ENCODE measurements at regions not wholly inside any gene's neighbourhood (a gene's known extent, or its start where the extent isn't known, plus 50 kb on each side); places are given as distances from the start of the nearest gene placed in this dataset.

GRCh38 chr2:194946826-194947225, 710.2 kb upstream of the SLC39A10 start:
- TF ChIP-seq LARP7 (IDR thresholded peaks at IDR 0.05) (no peak), HSF1 (IDR thresholded peaks at IDR 0.05; ENCODE audit: low read depth, low read length) (no peak), POU2F2 (IDR thresholded peaks at IDR 0.05; ENCODE audit: borderline replicate concordance, low read depth, low read length) (no peak), POLR2AphosphoS2 (IDR thresholded peaks at IDR 0.05; ENCODE audit: low read depth, low read length) (no peak), ELK1 (IDR thresholded peaks at IDR 0.05; ENCODE audit: low read depth, low read length) (no peak), IKZF2 (IDR thresholded peaks at IDR 0.05) (no peak), PBX3 (IDR thresholded peaks at IDR 0.05; ENCODE audit: insufficient replicate concordance, low read depth, low read length) (no peak), NBN (IDR thresholded peaks at IDR 0.05) (no peak), ZZZ3 (IDR thresholded peaks at IDR 0.05; ENCODE audit: control insufficient read depth, insufficient read length, low read depth) (no peak), MXI1 (IDR thresholded peaks at IDR 0.05; ENCODE audit: low read depth, low read length) (no peak), HCFC1 (IDR thresholded peaks at IDR 0.05; ENCODE audit: low read length) (no peak), ATF2 (IDR thresholded peaks at IDR 0.05; ENCODE audit: low read length) (no peak), STAT3 (IDR thresholded peaks at IDR 0.05; ENCODE audit: low read depth, low read length) (no peak), GABPA (IDR thresholded peaks at IDR 0.05; ENCODE audit: low read depth) (no peak)
- no TSS peak for BruUV-seq (replicated peaks)
- H3K27ac ChIP-seq (ENCODE audit: control insufficient read depth, insufficient read depth) = no peak overlapping the region
- no peak overlapping the region for H3K4me3 ChIP-seq
- in situ Hi-C loops (cut with MboI) (no loop called here), intact Hi-C loops (cut with micrococcal nuclease; ENCODE audit: unreplicated experiment) (no loop called here)
- DNase-seq (ENCODE audit: low read depth, low spot score) (no peak), FAIRE-seq (no peak), ATAC-seq (no peak)
- no peak overlapping the region for H2AFZ ChIP-seq (ENCODE audit: control insufficient read depth, low read depth, low read length)
- POLR2A ChIA-PET = no interaction called here
- WGBS (ENCODE audit: insufficient coverage, insufficient replicate concordance, low lambda C conversion rate, missing lambda C conversion rate) = 3% methylated on average over 1 of the region's 1 CpG
- H3K4me2 ChIP-seq (ENCODE audit: control insufficient read depth, insufficient read depth) = no peak overlapping the region
- H3K36me3 ChIP-seq (ENCODE audit: control insufficient read depth in 2 of 2, insufficient read depth in 2 of 2, low read length in 1 of 2) = no peaks in the 10 kb centered on the region
- no peaks in the 10 kb centered on the region for H4K20me1 ChIP-seq (ENCODE audit: control insufficient read depth, insufficient read depth)
- CTCF ChIA-PET = no interaction called here
- H3K4me1 ChIP-seq (ENCODE audit: control insufficient read depth, insufficient read depth, low read length) = no peaks in the 10 kb centered on the region
- H3K9ac ChIP-seq (ENCODE audit: control insufficient read depth, insufficient read depth, low read length) = no peak overlapping the region
- no peaks in the 10 kb centered on the region for H3K27me3 ChIP-seq (replicated peaks in 1 of 2; ENCODE audit: control insufficient read depth in 2 of 2, insufficient read depth in 2 of 2, low read length in 1 of 2)
- no peaks in the 10 kb centered on the region for H3K9me3 ChIP-seq (replicated peaks; ENCODE audit: control insufficient read depth, insufficient read depth, low read length)
- no peaks in the 10 kb centered on the region for H3K79me2 ChIP-seq (ENCODE audit: control insufficient read depth, insufficient read depth, low read length)
- RAD21 ChIA-PET (ENCODE audit: unreplicated experiment) = no interaction called here
- SMC1A ChIA-PET (ENCODE audit: uncharacterized antibody, unreplicated experiment) = no interaction called here

Measured in GM12878 (cell line).